Muscle layer of duodenum (tissue), 2 donors: ENCODE measurements at regions not wholly inside any gene's neighbourhood (a gene's known extent, or its start where the extent isn't known, plus 50 kb on each side); places are given as distances from the start of the nearest gene placed in this dataset.

Source experiments
- H3K27ac ChIP-seq: one replicate; pipeline ENCODE4 v1.7.0; 2013; ENCODE audit warnings: mild to moderate bottlenecking, low read length
- H3K27me3 ChIP-seq: one replicate; pipeline ENCODE4 v1.7.0; 2013; ENCODE audit warnings: low read depth, mild to moderate bottlenecking, control low read depth, low read length
- H3K36me3 ChIP-seq, 2 donors: one replicate each; pipeline ENCODE4 v1.7.0; 2013; ENCODE audit warnings: low read length in 2 of 2, control low read depth in 1 of 2, mild to moderate bottlenecking in 1 of 2; ENCODE audit not compliant: insufficient read depth in 2 of 2, control insufficient read depth in 1 of 2
- H3K4me1 ChIP-seq, 2 donors: one replicate each; pipeline ENCODE4 v1.7.0; 2013; ENCODE audit warnings: low read length in 2 of 2, mild to moderate bottlenecking in 2 of 2, control low read depth in 1 of 2, moderate library complexity in 1 of 2; ENCODE audit not compliant: insufficient read depth in 2 of 2, control insufficient read depth in 1 of 2
- H3K4me3 ChIP-seq, 2 donors: one replicate each; pipeline ENCODE4 v1.7.0; 2013; ENCODE audit warnings: low read length in 2 of 2, low read depth in 1 of 2, mild to moderate bottlenecking in 1 of 2
- H3K9me3 ChIP-seq, 2 donors: one replicate each; pipeline ENCODE4 v1.7.0; 2013; ENCODE audit warnings: low read length in 2 of 2, control low read depth in 1 of 2, mild to moderate bottlenecking in 1 of 2; ENCODE audit not compliant: control insufficient read depth in 1 of 2
- donor health status: healthy.

GRCh38 chr6:155895641-155896040 lies 440.0 kb upstream of the NOX3 start:
- Histone ChIP-seq H3K9me3 (no peaks in the 10 kb centered on the region), H3K4me3 (no peak overlapping the region), H3K27me3 (no peaks in the 10 kb centered on the region), H3K4me1 (no peaks in the 10 kb centered on the region), H3K36me3 (no peaks in the 10 kb centered on the region), H3K27ac (no peak overlapping the region)

GRCh38 chr6:155894758-155895157 lies 439.1 kb upstream of the NOX3 start:
- Histone ChIP-seq H3K27me3 (no peaks in the 10 kb centered on the region), H3K36me3 (no peaks in the 10 kb centered on the region), H3K27ac (no peak overlapping the region), H3K4me3 (no peak overlapping the region), H3K9me3 (no peaks in the 10 kb centered on the region), H3K4me1 (no peaks in the 10 kb centered on the region)

GRCh38 chr6:155894262-155894661 lies 438.6 kb upstream of the NOX3 start:
- no peaks in the 10 kb centered on the region for H3K4me1 ChIP-seq
- no peak overlapping the region for H3K4me3 ChIP-seq
- H3K9me3 ChIP-seq = no peaks in the 10 kb centered on the region
- no peaks in the 10 kb centered on the region for H3K36me3 ChIP-seq
- no peaks in the 10 kb centered on the region for H3K27me3 ChIP-seq
- no peak overlapping the region for H3K27ac ChIP-seq

- H3K9me3 ChIP-seq = no peaks in the 10 kb centered on the region
- no peak overlapping the region for H3K4me3 ChIP-seq
- H3K4me1 ChIP-seq = no peaks in the 10 kb centered on the region
- H3K27me3 ChIP-seq = no peaks in the 10 kb centered on the region
- H3K36me3 ChIP-seq = no peaks in the 10 kb centered on the region
- no peak overlapping the region for H3K27ac ChIP-seq
Measured at GRCh38 chr6:155890409-155890808, 434.8 kb upstream of the NOX3 start.

GRCh38 chr6:155889410-155889809 lies 433.8 kb upstream of the NOX3 start:
- no peaks in the 10 kb centered on the region for H3K4me1 ChIP-seq
- H3K9me3 ChIP-seq = no peaks in the 10 kb centered on the region
- H3K4me3 ChIP-seq = no peak overlapping the region
- no peaks in the 10 kb centered on the region for H3K27me3 ChIP-seq
- no peak overlapping the region for H3K27ac ChIP-seq
- no peaks in the 10 kb centered on the region for H3K36me3 ChIP-seq

GRCh38 chr6:155887421-155887820 lies 431.8 kb upstream of the NOX3 start:
- H3K4me1 ChIP-seq = peaks cover 0 to 4% of the 10 kb centered on the region in 2 donors

GRCh38 chr6:155883741-155884140 lies 428.1 kb upstream of the NOX3 start:
- no peak overlapping the region for H3K4me3 ChIP-seq
- H3K27ac ChIP-seq = no peak overlapping the region
- H3K36me3 ChIP-seq = no peaks in the 10 kb centered on the region
- no peaks in the 10 kb centered on the region for H3K27me3 ChIP-seq
- peaks cover 0 to 4% of the 10 kb centered on the region in 2 donors for H3K4me1 ChIP-seq
- no peaks in the 10 kb centered on the region for H3K9me3 ChIP-seq

More at GRCh38 chr6:155887421-155887820, 431.8 kb upstream of the NOX3 start:
- H3K9me3 ChIP-seq = no peaks in the 10 kb centered on the region
- no peaks in the 10 kb centered on the region for H3K36me3 ChIP-seq
- H3K27ac ChIP-seq = no peak overlapping the region
- H3K27me3 ChIP-seq = no peaks in the 10 kb centered on the region
- no peak overlapping the region for H3K4me3 ChIP-seq

- Histone ChIP-seq H3K27ac (no peak overlapping the region), H3K9me3 (no peaks in the 10 kb centered on the region), H3K4me3 (no peak overlapping the region), H3K27me3 (no peaks in the 10 kb centered on the region), H3K36me3 (no peaks in the 10 kb centered on the region), H3K4me1 (peaks cover 0 to 4% of the 10 kb centered on the region in 2 donors)
Measured at GRCh38 chr6:155883334-155883731, 427.7 kb upstream of the NOX3 start.

GRCh38 chr6:155882527-155883333 lies 427.1 kb upstream of the NOX3 start:
- Histone ChIP-seq H3K9me3 (no peaks in the 10 kb centered on the region), H3K27ac (no peak overlapping the region), H3K4me1 (peaks cover 0 to 4% of the 10 kb centered on the region in 2 donors), H3K36me3 (no peaks in the 10 kb centered on the region), H3K27me3 (no peaks in the 10 kb centered on the region), H3K4me3 (no peak overlapping the region)

- no peak overlapping the region for H3K27ac ChIP-seq
- no peak overlapping the region for H3K4me3 ChIP-seq
- H3K27me3 ChIP-seq = no peaks in the 10 kb centered on the region
- no peaks in the 10 kb centered on the region for H3K36me3 ChIP-seq
- no peaks in the 10 kb centered on the region for H3K9me3 ChIP-seq
- peaks cover 0 to 4% of the 10 kb centered on the region in 2 donors for H3K4me1 ChIP-seq
Measured at GRCh38 chr6:155881826-155882526, 426.3 kb upstream of the NOX3 start.

- no peak overlapping the region for H3K27ac ChIP-seq
Measured at GRCh38 chr6:155880900-155881299, 425.3 kb upstream of the NOX3 start.

More at GRCh38 chr6:155880900-155881299, 425.3 kb upstream of the NOX3 start:
- no peak overlapping the region for H3K4me3 ChIP-seq
- H3K27me3 ChIP-seq = no peaks in the 10 kb centered on the region
- H3K36me3 ChIP-seq = no peaks in the 10 kb centered on the region
- H3K9me3 ChIP-seq = no peaks in the 10 kb centered on the region
- H3K4me1 ChIP-seq = peaks cover 0 to 4% of the 10 kb centered on the region in 2 donors
